ENCODE measurements at regions not wholly inside any gene's neighbourhood (a gene's known extent, or its start where the extent isn't known, plus 50 kb on each side); places are given as distances from the start of the nearest gene placed in this dataset.

- DNase-seq (ENCODE audit: low spot score), result no peak
- H3K9me2 ChIP-seq (ENCODE audit: insufficient read depth, low read length), result no peaks in the 10 kb centered on the region
- BruUV-seq (replicated peaks), result no TSS peak
- no peak overlapping the region for H3K4me3 ChIP-seq (ENCODE audit: low read depth, low read length, poor library complexity, severe bottlenecking)
- POLR2A ChIA-PET, result no interaction called here
- no peaks in the 10 kb centered on the region for H3K79me2 ChIP-seq (ENCODE audit: insufficient read depth, low read depth, low read length)
- intact Hi-C loops (cut with micrococcal nuclease; ENCODE audit: unreplicated experiment), result no loop called here
- H3K27ac ChIP-seq (ENCODE audit: low read depth, low read length, poor library complexity, severe bottlenecking), result no peak overlapping the region
- no peaks in the 10 kb centered on the region for H4K20me1 ChIP-seq (ENCODE audit: insufficient read depth, low read length)
- H3K4me1 ChIP-seq (ENCODE audit: insufficient read depth, low read length, poor library complexity, severe bottlenecking), result no peaks in the 10 kb centered on the region
- TF ChIP-seq EZH2phosphoT487 (IDR thresholded peaks at IDR 0.05; ENCODE audit: borderline replicate concordance, low read depth, low read length), result no peak
- TF ChIP-seq, protein P1, sequence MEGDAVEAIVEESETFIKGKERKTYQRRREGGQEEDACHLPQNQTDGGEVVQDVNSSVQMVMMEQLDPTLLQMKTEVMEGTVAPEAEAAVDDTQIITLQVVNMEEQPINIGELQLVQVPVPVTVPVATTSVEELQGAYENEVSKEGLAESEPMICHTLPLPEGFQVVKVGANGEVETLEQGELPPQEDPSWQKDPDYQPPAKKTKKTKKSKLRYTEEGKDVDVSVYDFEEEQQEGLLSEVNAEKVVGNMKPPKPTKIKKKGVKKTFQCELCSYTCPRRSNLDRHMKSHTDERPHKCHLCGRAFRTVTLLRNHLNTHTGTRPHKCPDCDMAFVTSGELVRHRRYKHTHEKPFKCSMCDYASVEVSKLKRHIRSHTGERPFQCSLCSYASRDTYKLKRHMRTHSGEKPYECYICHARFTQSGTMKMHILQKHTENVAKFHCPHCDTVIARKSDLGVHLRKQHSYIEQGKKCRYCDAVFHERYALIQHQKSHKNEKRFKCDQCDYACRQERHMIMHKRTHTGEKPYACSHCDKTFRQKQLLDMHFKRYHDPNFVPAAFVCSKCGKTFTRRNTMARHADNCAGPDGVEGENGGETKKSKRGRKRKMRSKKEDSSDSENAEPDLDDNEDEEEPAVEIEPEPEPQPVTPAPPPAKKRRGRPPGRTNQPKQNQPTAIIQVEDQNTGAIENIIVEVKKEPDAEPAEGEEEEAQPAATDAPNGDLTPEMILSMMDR (conservative IDR thresholded peaks at IDR 0.05; ENCODE audit: low read length), result no peak
- H3K9me3 ChIP-seq (ENCODE audit: low read length), result no peaks in the 10 kb centered on the region
- CTCF ChIA-PET (ENCODE audit: unreplicated experiment), result no interaction called here
- no peaks in the 10 kb centered on the region for H3K36me3 ChIP-seq (ENCODE audit: insufficient read depth, low read length)
- no peak overlapping the region for H2AFZ ChIP-seq (ENCODE audit: low read length)
- H3K4me2 ChIP-seq (ENCODE audit: low read length), result no peak overlapping the region
These were observed 205.1 kb downstream of the TEX29 start for GRCh38 chr13:111525320-111526118.

DNA sequence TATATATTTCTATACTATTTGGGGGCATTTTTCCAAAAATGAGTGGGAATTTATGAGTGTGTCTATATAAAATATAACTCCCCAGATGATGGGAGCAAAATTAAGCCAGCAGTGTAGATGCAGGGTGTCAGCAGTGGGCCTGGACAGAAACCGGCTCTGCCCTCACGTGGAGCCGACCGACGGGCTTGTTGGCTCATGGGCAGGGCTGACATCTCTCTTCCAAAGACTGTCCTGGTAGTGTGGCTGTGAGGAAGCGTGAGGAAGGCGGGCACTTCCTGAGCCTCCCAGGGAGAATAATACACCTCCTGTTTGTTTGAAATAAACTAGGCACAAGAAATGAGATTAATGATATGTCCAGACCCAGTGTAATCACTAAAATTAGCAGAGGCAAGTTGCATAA lies 206.5 kb downstream of the TEX29 start:
- H2AFZ ChIP-seq (ENCODE audit: low read length), result no peak overlapping the region

More for the DNA sequence above, 206.5 kb downstream of the TEX29 start:
- TF ChIP-seq, protein P1 (conservative IDR thresholded peaks at IDR 0.05; ENCODE audit: low read length), result no peak
- no peak for TF ChIP-seq EZH2phosphoT487 (IDR thresholded peaks at IDR 0.05; ENCODE audit: borderline replicate concordance, low read depth, low read length)
- CTCF ChIA-PET (ENCODE audit: unreplicated experiment), result no interaction called here
- H3K79me2 ChIP-seq (ENCODE audit: insufficient read depth, low read depth, low read length), result no peaks in the 10 kb centered on the region
- no peaks in the 10 kb centered on the region for H3K36me3 ChIP-seq (ENCODE audit: insufficient read depth, low read length)
- no peak overlapping the region for H3K4me2 ChIP-seq (ENCODE audit: low read length)
- POLR2A ChIA-PET, result no interaction called here
- H4K20me1 ChIP-seq (ENCODE audit: insufficient read depth, low read length), result no peaks in the 10 kb centered on the region
- no peaks in the 10 kb centered on the region for H3K4me1 ChIP-seq (ENCODE audit: insufficient read depth, low read length, poor library complexity, severe bottlenecking)
- H3K27ac ChIP-seq (ENCODE audit: low read depth, low read length, poor library complexity, severe bottlenecking), result no peak overlapping the region
- intact Hi-C loops (cut with micrococcal nuclease; ENCODE audit: unreplicated experiment), result no loop called here
- no peaks in the 10 kb centered on the region for H3K9me3 ChIP-seq (ENCODE audit: low read length)
- DNase-seq (ENCODE audit: low spot score), result no peak
- BruUV-seq (replicated peaks), result no TSS peak
- H3K9me2 ChIP-seq (ENCODE audit: insufficient read depth, low read length), result no peaks in the 10 kb centered on the region
- no peak overlapping the region for H3K4me3 ChIP-seq (ENCODE audit: low read depth, low read length, poor library complexity, severe bottlenecking)
